ENCODE measurements at regions not wholly inside any gene's neighbourhood (a gene's known extent, or its start where the extent isn't known, plus 50 kb on each side); places are given as distances from the start of the nearest gene placed in this dataset.

DNA sequence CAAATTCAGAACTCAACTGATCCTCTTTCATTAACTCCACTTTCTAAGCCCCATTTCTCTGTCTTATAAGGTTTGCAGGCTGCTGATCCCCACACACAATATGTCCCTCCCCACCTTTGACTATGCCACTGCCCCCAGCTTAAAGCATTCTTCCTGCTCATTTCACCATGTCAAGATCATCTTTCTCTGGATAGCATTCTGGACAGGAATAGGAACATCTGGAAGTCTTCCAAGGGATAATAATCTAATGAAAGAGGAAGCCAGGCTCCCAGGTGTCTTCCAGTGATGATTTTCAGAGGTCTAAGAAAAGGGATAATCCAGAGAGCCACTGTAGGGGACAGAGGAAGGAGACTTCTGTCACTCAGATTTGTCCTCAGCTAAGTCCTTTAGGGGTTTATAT is 54.6 kb upstream of the GALNT15 start:
- no peak for DNase-seq

DNA sequence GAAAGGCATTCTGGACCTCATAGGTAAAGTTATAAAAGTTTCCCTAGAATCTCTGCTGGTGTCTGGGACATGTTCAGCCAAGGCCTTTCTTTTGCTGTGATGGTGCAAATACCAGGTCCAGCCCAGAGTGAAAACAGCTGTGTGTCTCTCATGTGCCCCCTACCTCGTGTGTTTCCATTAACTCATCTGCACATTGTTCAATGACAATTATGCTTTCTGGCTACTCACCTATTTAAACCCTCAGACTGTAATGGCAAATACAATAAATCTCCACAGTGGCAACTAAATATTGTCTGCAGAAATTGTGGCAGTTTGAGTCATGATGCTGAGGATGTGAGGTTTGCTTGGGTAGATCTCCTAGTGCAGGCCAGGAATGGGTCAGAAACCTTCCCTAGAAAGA is 53.1 kb upstream of the GALNT15 start:
- DNase-seq, result no peak

DNA sequence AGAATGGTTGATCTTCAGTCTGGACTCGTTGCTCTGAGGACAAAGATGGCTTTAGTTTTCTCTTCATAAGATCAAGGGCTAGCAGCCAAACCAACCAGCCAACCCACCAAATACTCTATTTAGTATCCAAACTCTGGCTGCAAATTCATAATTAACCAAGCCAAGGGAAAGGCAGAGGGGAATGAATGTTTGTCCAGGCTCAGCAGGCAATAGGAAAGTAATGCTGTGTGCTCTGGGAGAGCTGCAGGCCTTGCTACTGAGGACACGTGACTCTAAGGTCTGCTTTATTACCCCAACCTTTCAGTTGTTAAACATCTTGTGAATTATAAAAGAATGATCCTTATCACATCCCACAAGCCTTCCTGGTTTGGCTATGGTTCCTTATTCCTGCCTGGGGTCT is 52.3 kb upstream of the GALNT15 start:
- DNase-seq, result peak; percentile 66

DNA sequence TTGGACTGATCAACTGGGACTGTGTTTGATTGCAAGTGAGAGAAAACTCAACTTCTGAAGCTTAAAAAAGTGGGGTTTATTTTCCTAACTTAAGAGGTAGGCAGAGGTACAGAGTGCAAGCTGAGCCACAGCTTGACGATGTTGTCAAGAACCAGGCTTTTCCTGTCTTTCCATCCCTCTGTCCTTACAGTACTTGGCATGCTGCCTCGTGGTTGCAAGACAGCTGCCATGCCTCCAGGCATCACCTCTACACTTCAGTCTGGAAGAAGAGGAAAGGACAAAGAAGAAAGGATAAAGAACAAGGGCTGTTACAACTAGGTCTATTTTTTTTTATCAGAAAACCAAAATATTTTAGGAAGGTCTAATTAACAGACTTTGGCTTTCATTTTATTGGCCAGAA is 51.8 kb upstream of the GALNT15 start:
- no peak for DNase-seq

DNA sequence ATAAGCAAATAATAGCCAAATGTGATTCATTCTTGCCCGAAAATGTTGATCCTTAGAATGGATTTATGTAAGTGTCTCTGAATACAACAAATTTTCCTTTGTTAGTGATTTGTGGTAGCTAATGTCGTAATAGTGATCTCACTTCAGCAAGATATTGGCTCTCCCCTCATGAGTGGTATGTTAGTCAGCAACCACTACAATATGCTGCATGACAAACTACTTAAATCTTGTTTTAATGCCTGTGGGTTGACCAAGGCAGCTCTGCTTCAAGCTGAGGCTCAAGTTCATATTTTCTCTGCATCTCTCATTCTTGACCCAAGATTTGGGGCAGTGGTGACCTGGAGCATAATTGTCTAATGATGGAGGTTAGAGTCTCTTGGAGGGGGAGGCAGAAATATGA is 49.8 kb upstream of the GALNT15 start:
- no peak for DNase-seq
